Stimulated activated effector memory CD8-positive, alpha-beta T cell treated with anti-CD3 and anti-CD28 coated beads, Interleukin-12 subunit alpha, Interleukin-12 subunit beta, amount 100 ng/mL, for 72 hours (primary cell): ENCODE measurements at regions not wholly inside any gene's neighbourhood (a gene's known extent, or its start where the extent isn't known, plus 50 kb on each side); places are given as distances from the start of the nearest gene placed in this dataset.
"Not testable (repeated sequence)": the region's sequence is repeated elsewhere in the genome, so short reads cannot be mapped to it uniquely, and the experiment has no call there.

Experiments used
- ATAC-seq: fragments of 150-1000 bp; cut with Tn5 transposase; 2 replicates; pipeline ENCODE4 v1.10.0; 2021
- DNase-seq, 2 donors: peaks; one replicate each; pipeline ENCODE4 v3.0.0; 2021 to 2022; ENCODE audit warnings: low spot score in 2 of 2
- H3K27ac Mint-ChIP-seq: one replicate; pipeline ENCODE4 v1.8.0; 2022; ENCODE audit warnings: mild to moderate bottlenecking, mixed read lengths
- H3K36me3 Mint-ChIP-seq: one replicate; pipeline ENCODE4 v1.8.0; 2022; ENCODE audit warnings: mild to moderate bottlenecking, mixed read lengths
- H3K4me1 Mint-ChIP-seq: one replicate; pipeline ENCODE4 v1.8.0; 2022; ENCODE audit warnings: mixed read lengths
- H3K4me3 Mint-ChIP-seq: one replicate; pipeline ENCODE4 v1.8.0; 2022; ENCODE audit warnings: mild to moderate bottlenecking, mixed read lengths
- H3K9me3 Mint-ChIP-seq: one replicate; pipeline ENCODE4 v1.8.0; 2022; ENCODE audit warnings: mixed read lengths

DNA sequence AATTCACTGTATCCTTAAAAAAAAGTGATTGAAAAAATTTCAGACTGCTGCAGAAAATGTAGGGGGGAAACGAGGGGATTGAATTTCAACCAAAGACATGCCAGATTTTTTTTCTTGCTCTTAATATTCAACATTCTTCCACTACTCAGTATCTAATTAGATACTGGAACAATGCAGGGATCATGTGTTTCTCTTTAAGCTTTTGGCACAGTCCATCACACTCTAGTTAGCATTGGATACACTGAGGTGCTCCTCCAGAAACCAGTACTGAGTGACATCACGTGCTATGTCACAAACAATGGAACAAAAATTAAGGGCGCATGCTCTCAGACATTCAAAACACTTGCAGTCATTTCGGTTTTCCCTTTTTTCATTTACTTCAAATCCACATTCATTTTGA, 298.6 kb upstream of the PSMD7 start:
- no peak for ATAC-seq
- DNase-seq: no peak
- Mint-ChIP-seq H3K9me3 (peaks cover 3% of the 10 kb centered on the region), H3K27ac (no peak overlapping the region), H3K4me3 (no peak overlapping the region), H3K4me1 (no peaks in the 10 kb centered on the region), H3K36me3 (no peaks in the 10 kb centered on the region)

DNA sequence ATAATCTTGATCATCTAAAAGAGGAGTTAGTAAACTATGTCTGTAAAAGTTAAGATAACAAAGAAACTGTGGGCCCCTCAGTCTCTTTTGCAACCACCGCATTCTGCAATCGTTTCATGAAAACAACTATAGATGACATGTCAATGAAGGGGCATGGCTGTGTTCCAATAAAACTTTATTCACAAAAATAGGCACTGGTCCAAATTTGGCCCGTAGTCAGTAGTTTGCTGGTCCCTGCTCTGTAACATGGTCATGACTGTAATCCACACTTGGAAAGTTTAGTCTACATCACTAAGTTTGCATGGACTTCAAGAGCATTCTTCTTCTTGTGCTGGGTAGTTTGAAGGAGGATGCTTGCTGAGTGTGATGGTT, 299.3 kb upstream of the PSMD7 start:
- Mint-ChIP-seq H3K36me3 (no peaks in the 10 kb centered on the region), H3K4me1 (no peaks in the 10 kb centered on the region), H3K27ac (no peak overlapping the region), H3K9me3 (peaks cover 3% of the 10 kb centered on the region), H3K4me3 (no peak overlapping the region)
- no peak for ATAC-seq
- no peak for DNase-seq

DNA sequence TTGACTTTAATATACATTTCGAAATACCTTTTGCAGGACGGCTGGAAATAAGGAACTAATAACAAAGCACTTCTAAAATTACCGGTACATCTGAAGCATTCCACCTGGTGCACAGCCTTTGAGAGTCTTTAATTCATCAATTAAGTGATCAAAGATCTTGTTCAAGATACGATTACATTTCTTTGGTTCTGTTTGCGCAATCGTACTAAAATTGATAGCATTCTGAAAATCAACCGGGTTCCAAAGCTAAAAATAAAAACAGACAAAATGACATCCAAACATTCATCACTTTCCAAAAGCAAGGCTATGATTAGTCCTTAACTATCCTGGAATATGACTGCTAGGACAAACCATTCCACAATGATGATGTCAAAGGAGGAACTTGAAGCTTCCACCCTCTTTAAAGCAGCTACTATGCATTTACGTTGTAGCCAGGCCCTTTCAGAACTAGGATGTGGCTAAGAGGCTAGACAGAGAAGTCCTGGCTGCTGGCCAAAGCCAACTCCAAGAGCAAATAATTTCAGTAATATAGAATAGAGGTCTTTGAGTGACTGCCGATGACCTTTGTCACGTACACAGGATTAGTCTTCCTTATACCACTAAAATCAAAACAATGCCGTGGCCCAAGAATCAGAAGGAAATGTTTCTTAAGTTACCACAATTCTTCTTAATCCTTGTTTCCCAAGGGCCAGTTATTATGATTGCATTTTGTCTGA, 299.8 kb upstream of the PSMD7 start:
- Mint-ChIP-seq H3K36me3 (no peaks in the 10 kb centered on the region), H3K4me1 (no peaks in the 10 kb centered on the region), H3K4me3 (no peak overlapping the region), H3K9me3 (peaks cover 3% of the 10 kb centered on the region), H3K27ac (no peak overlapping the region)
- ATAC-seq: no peak
- no peak for DNase-seq

DNA sequence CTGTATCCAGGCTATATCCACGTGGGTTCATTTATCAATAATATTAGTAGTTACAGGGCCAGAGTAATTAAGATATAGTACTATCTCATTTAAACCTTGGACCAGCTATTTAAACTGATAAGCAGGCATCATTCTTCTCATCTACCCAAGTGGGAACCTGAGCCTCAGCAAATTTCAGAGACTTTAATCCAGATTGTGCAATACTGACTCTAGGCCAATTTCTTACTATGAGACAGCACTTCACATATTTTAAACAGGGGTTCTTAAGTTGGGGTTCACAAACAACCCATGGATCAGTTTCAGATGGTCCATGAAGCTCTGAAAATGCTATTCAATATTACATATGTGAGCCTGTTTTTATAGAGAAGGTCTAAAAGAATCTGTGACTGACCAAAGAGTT, 302.7 kb upstream of the PSMD7 start:
- DNase-seq: no peak
- Mint-ChIP-seq H3K27ac (no peak overlapping the region), H3K4me3 (no peak overlapping the region), H3K9me3 (peaks cover 3% of the 10 kb centered on the region), H3K4me1 (no peaks in the 10 kb centered on the region), H3K36me3 (no peaks in the 10 kb centered on the region)
- no peak for ATAC-seq

DNA sequence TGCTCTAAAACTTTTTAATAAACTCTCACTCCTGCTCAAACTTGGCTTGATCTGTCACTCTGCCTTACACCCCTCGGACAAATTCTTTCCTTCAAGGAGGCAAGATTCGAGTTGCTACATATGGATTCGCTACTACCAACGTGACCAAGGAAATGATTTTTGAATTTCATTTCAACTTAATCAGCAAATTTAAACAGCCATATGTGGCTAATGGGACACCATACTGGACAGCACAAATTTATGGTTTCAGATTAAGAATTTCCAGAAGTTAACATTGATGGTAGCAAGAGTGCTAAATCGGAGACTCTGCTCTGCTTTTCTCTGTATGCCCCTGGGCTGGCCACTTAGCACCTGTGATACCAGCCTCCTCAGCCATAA, 318.2 kb upstream of the PSMD7 start:
- no peak overlapping the region for H3K4me3 Mint-ChIP-seq
- H3K36me3 Mint-ChIP-seq: no peaks in the 10 kb centered on the region
- no peak for DNase-seq
- H3K27ac Mint-ChIP-seq: no peak overlapping the region
- no peaks in the 10 kb centered on the region for H3K4me1 Mint-ChIP-seq
- no peak for ATAC-seq
- peaks cover 8% of the 10 kb centered on the region for H3K9me3 Mint-ChIP-seq

DNA sequence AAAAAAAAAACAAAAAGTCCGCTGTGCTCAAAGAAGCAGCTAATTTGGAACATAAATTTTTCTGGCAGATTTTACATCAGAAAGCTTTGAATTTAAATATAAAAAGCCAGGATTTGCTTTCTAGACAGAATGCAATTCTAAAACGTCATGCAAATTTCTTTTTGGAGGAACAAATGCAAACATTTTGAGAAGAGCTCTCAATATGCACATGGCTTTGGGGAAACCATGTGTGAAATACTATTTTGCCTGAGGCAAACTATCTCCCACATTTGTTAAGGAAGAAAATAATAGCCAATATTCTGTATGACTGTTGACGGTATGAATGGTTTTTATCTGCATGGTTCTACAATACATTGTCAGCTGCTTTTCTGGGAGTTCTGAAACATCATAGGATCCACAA, 320.0 kb upstream of the PSMD7 start:
- H3K4me1 Mint-ChIP-seq: no peaks in the 10 kb centered on the region
- H3K9me3 Mint-ChIP-seq: peaks cover 3% of the 10 kb centered on the region
- ATAC-seq: no peak
- no peak overlapping the region for H3K4me3 Mint-ChIP-seq
- H3K27ac Mint-ChIP-seq: no peak overlapping the region
- no peak for DNase-seq
- H3K36me3 Mint-ChIP-seq: no peaks in the 10 kb centered on the region

DNA sequence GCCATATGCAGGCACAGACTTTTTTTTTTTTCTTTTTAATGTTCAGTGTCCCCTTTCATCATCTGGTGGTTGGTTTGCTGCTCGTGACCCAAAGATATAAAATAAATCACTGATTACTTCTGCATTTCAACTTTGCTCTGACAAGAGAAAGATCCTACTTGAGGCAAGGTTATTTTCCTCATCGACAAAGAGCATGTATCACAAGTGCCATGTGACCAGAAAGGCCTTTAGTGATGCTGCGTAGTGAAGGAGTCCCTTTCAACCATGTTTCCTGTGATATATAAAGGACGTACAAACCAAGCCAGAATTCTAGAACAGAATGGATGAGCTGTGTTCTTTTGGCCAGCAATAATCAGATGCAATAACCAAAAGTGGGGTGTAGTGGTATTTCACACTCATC, 323.4 kb upstream of the PSMD7 start:
- no peaks in the 10 kb centered on the region for H3K36me3 Mint-ChIP-seq
- ATAC-seq: no peak
- no peak overlapping the region for H3K27ac Mint-ChIP-seq
- H3K4me1 Mint-ChIP-seq: no peaks in the 10 kb centered on the region
- no peaks in the 10 kb centered on the region for H3K9me3 Mint-ChIP-seq
- DNase-seq: no peak
- no peak overlapping the region for H3K4me3 Mint-ChIP-seq

DNA sequence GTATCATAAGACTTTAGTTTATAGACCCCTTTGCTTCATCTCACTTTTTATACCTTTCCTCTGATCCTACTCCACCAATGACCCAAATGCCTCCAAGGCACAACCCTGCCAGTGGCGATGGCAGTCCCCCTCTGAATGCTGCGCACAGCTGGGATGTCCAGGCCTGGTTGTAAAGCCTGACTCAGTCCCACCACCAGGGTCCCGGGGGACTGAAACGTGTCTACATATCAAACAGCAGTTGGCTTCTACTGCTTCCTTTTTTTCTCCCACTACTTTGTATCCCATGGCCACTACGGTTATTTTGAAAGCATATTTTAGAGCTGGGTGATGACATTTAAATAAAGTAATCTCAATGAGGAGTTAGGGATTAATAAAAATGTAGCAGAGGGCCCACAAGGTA, 329.8 kb upstream of the PSMD7 start:
- DNase-seq (no peak), ATAC-seq (no peak)
- Mint-ChIP-seq H3K9me3 (peaks cover 3% of the 10 kb centered on the region), H3K36me3 (no peaks in the 10 kb centered on the region), H3K4me1 (no peaks in the 10 kb centered on the region), H3K27ac (no peak overlapping the region), H3K4me3 (no peak overlapping the region)

DNA sequence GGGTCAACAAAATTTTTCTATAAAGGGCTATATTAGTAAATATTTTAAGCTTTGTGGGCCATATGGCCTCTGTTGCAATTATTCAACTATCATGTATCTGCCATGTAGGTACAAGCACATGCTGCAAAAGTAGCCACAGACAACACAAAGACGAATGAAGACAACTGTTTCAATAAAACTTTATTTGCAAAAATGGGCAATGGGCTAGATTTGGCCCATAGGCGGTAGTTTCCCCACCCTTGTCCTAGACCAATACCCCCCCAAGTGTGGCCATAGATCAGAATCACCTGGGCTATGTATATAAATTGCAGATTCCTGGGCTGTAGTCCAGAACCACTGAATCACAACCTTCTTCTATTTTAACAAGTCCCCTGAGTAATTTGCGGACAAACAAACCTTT, 331.0 kb upstream of the PSMD7 start:
- Mint-ChIP-seq H3K4me1 (no peaks in the 10 kb centered on the region), H3K9me3 (peaks cover 4% of the 10 kb centered on the region), H3K36me3 (no peaks in the 10 kb centered on the region), H3K27ac (no peak overlapping the region), H3K4me3 (no peak overlapping the region)
- DNase-seq (no peak), ATAC-seq (no peak)

DNA sequence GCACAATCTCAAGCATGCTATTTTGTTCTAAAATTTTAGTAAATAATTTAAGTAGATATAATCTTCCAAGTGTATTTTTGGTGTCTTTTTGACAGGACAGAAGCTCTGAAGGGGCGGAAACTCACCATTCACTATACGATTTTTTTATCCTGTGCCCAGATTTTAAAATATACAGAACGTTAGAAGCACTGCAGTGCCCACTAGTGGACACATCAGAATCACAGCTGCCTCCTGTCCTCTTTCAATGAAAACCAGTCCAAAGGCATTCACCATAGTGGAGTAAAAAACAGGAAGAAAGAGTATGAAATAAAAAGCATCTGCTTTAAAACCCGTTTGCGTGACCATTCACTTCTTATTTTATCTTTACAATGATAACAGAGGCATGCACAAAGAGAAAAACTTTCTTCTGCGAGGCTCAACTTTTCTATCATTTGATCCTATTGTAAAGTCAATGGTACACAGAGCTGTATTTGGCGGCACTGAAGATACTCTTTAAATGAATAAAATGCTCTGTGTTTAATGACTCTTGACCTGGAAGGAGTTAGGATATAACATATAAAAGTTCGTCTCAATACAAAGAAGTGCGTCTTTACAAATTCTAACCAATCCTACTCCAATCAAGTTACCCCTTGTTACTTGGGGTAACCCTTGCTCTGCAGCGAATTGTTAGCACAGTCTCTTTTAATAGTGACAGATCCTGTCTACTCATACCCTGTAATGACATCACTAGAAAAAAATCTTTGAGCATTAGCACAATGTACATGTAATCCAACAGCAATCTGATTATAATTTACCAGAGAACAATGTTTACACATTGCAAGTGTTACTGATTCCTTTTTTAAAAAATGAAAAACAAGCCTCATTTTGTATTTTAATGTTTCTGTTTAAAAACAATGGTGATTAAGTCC, 339.8 kb upstream of the PSMD7 start:
- H3K36me3 Mint-ChIP-seq: no peaks in the 10 kb centered on the region
- ATAC-seq (no peak), DNase-seq (no peak)
- H3K4me1 Mint-ChIP-seq: no peaks in the 10 kb centered on the region
- H3K4me3 Mint-ChIP-seq: no peak overlapping the region
- H3K27ac Mint-ChIP-seq: no peak overlapping the region
- H3K9me3 Mint-ChIP-seq: peaks cover under 1% of the 10 kb centered on the region

DNA sequence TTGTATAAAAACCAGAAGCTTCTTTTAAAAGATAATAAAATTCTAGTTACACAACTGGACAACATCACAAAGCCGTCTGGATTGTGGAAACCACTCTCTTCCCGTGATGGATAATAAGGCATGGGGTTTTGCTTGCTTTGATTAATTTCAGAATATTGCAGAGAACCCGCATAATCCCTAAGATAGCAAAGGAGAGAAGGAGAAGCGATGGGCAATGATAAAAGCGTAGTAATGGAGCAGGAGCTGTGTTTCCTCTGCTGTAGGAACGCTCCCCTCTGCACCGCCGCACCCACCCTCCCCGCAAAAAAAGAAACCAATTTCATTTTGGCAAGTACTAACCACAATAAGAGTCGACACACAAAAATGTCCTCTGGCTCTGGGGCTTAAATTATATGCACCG, 340.9 kb upstream of the PSMD7 start:
- no peaks in the 10 kb centered on the region for H3K4me1 Mint-ChIP-seq
- H3K9me3 Mint-ChIP-seq: no peaks in the 10 kb centered on the region
- no peaks in the 10 kb centered on the region for H3K36me3 Mint-ChIP-seq
- no peak overlapping the region for H3K27ac Mint-ChIP-seq
- ATAC-seq (no peak), DNase-seq (no peak)
- H3K4me3 Mint-ChIP-seq: no peak overlapping the region

DNA sequence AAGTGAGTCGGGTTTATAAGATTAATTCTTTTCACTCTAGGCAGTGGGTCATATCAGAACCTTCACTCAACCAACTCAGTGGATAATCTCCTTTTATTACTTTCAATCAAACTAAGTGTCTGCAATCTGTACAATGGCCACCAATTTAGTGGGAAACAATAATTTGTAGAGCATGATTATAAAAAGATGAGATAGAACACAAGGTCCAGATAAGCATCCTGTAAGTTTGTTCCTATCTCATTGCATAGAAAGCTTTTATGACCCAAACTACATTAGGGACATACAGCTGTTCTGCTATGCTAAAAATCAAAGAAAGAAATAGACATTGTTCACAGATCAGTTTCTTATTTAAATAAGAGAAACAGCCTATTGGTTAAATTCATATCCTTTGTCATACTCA, 341.4 kb upstream of the PSMD7 start:
- Mint-ChIP-seq H3K4me1 (no peaks in the 10 kb centered on the region), H3K4me3 (no peak overlapping the region), H3K27ac (no peak overlapping the region), H3K36me3 (no peaks in the 10 kb centered on the region), H3K9me3 (no peaks in the 10 kb centered on the region)
- no peak for DNase-seq
- no peak for ATAC-seq

DNA sequence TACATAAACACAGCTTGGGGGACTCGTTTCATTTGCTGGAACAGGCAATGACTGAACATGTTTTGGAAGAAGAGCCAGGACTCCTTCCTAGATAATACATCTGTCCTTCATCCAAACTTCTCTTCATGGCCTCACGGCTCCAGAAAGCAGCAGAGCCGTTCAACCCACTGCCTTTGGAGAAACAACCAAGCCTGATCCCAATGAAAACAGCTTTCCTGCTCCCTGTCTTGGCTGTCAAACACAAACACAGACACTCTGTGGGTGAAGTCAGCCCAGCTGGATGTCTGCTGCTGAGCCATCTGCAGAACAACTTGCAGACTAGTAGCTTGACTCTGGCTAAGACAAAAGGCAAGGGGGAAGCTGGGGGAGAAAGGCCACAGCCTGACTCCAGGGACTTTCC, 345.1 kb upstream of the PSMD7 start:
- H3K36me3 Mint-ChIP-seq: no peaks in the 10 kb centered on the region
- H3K4me1 Mint-ChIP-seq: no peaks in the 10 kb centered on the region
- H3K27ac Mint-ChIP-seq: no peak overlapping the region
- DNase-seq (no peak), ATAC-seq (no peak)
- no peak overlapping the region for H3K4me3 Mint-ChIP-seq
- H3K9me3 Mint-ChIP-seq: no peaks in the 10 kb centered on the region

DNA sequence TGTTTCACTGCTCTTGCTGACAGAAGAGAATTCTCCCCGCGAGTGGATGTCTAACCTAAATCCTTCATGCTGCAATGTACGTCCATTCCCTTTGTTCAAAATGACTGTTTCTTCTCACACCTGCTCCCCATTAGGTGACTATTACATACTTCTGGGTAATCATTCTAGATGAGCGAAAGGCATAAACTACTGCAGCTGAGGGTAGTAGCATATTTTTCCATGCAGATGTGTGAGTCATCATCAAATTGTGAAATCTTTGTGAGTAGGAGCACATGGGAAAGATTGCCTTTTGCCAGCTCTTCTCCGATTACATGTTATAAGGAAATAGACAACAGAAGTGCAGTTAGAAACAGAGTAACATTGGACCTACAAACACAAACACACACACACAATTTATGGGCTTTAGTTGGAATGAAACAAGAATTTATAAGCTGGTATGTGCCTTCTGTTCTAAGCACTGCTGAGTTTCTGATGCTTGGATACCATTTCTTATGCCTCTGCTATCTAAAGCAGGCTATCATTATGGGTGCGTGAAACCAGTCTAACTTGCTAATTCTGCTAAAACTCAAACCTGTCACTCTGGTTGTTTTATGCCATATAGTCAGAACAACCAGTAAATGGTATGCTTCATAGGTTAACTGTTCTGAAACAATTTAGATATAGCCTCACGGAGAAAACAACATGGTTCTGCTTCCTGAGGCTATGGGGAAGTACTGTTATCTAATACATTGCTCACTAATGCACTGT, 346.9 kb upstream of the PSMD7 start:
- Mint-ChIP-seq H3K36me3 (no peaks in the 10 kb centered on the region), H3K27ac (no peak overlapping the region), H3K4me1 (no peaks in the 10 kb centered on the region), H3K9me3 (no peaks in the 10 kb centered on the region), H3K4me3 (no peak overlapping the region)
- ATAC-seq (no peak), DNase-seq (no peak)

DNA sequence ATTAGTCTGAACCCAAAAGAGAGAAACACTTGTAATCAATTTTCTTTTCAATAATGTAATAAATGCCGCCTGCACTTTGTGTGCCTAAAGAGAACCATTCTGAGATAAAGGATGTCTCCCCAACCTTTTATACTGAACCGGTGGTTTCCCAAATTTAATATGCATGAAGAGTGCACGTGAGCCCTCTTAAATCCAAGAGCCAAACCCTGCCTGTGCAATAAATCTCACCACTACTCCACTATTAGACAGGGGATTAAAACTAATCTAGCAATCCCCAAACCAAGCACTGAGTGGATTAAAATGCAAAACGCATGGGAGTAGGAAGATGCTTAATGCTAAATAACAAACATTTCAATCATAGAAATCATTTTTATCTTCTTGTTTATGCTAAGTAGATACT, 351.0 kb upstream of the PSMD7 start:
- no peak overlapping the region for H3K4me3 Mint-ChIP-seq
- no peaks in the 10 kb centered on the region for H3K9me3 Mint-ChIP-seq
- H3K36me3 Mint-ChIP-seq: no peaks in the 10 kb centered on the region
- ATAC-seq (no peak), DNase-seq (no peak)
- H3K27ac Mint-ChIP-seq: no peak overlapping the region
- no peaks in the 10 kb centered on the region for H3K4me1 Mint-ChIP-seq

DNA sequence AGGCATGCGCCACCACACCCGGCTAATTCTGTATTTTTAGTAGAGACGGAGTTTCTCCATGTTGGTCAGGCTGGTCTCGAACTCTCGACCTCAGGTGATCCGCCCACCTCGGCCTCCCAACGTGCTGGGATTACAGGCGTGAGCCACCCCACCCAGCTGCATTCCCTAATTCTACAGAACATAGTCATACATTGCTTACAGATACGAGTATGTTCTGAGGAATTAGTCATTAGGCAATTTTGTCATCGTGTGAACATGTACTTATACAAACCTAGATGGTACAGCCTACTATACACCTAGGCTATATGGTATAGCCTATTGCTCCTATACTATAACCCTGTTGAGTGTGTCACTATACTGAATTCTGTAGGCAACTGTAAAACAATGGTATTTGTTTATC, 353.4 kb upstream of the PSMD7 start:
- DNase-seq, H3K27ac Mint-ChIP-seq, H3K4me1 Mint-ChIP-seq, H3K36me3 Mint-ChIP-seq, H3K4me3 Mint-ChIP-seq, ATAC-seq, H3K9me3 Mint-ChIP-seq: not testable (repeated sequence)
